ENCODE measurements at regions not wholly inside any gene's neighbourhood (a gene's known extent, or its start where the extent isn't known, plus 50 kb on each side); places are given as distances from the start of the nearest gene placed in this dataset.
"Not testable (repeated sequence)": the region's sequence is repeated elsewhere in the genome, so short reads cannot be mapped to it uniquely, and the experiment has no call there.

- DNase-seq = no peak
Measured at GRCh38 chr4:120636120-120636630, 286.4 kb downstream of the PRDM5 start.

GRCh38 chr4:120633810-120634209 lies 288.7 kb downstream of the PRDM5 start:
- no peak for DNase-seq

GRCh38 chr4:120630427-120630826 lies 292.1 kb downstream of the PRDM5 start:
- no peak for DNase-seq

- no peak for DNase-seq
Measured at GRCh38 chr4:120629546-120630108, 292.9 kb downstream of the PRDM5 start.

- DNase-seq = no peak
Measured at GRCh38 chr4:120622601-120623000, 299.9 kb downstream of the PRDM5 start.

DNA sequence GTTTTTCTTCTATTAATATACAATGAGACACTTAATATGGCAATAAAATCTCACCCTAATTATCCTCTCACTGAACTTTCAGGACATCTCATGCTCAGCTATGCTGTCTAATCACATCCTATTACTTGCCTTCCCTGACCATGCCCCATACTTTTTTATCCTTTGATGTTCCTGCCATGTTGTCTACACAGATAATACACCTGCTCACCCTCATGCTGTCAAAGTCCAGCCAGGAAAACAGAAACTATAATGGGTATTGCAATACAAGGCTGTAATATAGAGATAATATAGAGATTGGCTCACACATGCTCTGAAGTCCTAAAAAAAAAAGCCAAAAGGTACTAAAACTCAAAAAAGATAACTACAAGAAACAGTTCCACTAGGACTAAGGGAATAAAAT lies 305.4 kb downstream of the PRDM5 start:
- DNase-seq = no peak

- peak; percentile 4 for DNase-seq
Measured at GRCh38 chr4:120616041-120616440, 306.5 kb downstream of the PRDM5 start.

DNA sequence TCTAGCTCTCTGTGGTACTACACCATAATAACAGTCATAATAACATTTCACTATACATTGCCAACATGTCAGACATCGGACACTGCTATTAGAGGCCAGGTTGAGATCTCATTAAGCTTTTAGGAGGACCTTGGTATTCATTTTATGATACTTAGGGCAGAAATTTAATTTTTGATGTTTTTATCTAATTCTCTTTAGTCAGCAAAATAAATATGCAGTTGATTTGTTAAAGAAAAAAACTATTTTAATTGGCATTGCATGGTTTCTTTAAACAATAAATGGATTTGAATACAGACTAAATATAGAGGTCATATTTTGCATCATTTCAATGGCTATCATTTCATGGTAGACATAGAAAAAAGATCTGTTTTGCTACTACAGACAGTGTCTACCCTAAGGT lies 308.7 kb downstream of the PRDM5 start:
- DNase-seq = no peak

DNA sequence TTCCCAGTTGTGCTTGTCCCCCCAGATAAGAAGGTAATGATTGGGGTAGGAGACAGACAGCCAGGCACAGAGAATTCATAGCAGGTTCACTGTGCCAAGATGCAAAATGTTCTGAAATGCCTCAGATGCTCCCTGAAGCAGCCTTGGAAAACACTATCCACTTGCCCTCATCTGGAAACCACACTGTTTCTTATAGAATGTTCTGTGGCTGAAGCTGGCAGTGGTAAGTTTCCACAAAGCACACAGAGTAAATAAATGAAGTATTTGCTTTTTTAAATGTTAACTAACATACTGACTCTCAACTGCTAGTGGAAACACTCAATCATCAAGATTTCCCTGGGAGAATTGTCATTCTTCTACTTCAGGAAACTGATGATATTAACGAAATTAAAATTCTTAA lies 311.4 kb downstream of the PRDM5 start:
- no peak for DNase-seq

- DNase-seq = no peak
Measured at GRCh38 chr4:120591038-120591437, 331.5 kb downstream of the PRDM5 start.

- DNase-seq = no peak
Measured at GRCh38 chr4:120589787-120590186, 332.7 kb downstream of the PRDM5 start.

DNA sequence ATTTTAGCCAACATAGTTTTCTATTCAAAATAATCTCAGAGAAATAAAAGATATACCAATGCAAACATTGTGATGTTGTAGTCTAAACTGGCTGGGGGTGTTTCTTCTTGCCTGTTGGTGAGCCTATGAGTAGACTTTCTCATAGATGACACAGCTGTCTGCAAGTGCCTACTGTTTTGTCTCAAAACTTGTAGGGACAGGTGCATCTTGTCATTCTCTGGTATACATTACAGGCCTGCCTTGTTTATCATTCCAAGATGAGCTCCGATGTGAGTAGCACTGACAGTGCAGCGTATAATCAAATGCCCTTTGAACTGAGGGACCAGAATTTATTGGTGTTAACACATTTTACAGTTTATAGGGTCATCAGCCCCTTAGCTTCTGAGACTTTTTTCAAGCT lies 353.8 kb downstream of the PRDM5 start:
- DNase-seq = no peak

- DNase-seq = no peak
Measured at GRCh38 chr4:120561648-120562047, 360.9 kb downstream of the PRDM5 start.

GRCh38 chr4:120557372-120557771 lies 365.2 kb downstream of the PRDM5 start:
- DNase-seq = no peak

DNA sequence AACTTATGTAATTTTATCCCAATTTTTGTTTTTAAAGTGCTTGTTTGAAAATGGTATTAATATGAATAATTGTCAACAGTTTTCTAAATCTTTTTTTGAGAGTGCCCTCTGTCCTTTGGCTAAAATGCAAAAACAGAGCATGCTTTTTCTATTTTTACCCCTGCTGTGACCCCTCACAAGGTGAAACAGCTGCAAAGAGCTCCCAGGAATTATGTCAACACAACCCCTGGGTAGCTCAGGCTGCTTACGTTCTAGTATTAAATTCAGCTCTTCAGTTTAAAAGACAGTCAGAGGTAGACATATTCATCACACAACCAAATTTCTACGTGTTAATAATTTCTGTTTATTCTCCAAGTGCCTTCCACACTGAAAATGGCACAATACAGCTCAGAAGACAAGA lies 367.5 kb downstream of the PRDM5 start:
- no peak for DNase-seq

DNA sequence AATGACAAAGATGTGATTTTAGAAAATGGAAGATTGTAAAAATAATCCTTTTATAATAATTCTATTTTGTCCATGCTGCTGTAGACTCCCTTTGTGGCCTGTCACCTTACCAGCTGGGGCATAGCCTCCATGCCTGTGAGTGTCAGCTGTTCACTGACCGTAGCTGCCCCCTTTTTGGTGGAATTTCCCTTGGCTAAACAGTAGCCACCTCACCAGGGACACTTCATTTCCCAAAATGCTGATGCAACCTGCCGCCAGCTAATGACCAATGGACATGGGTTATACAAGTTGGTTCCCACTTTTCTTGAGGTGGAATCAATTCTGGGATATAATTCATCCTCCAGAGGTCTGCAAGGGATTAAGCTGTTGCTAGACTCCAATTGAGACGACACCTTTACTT lies 368.4 kb downstream of the PRDM5 start:
- no peak for DNase-seq

DNA sequence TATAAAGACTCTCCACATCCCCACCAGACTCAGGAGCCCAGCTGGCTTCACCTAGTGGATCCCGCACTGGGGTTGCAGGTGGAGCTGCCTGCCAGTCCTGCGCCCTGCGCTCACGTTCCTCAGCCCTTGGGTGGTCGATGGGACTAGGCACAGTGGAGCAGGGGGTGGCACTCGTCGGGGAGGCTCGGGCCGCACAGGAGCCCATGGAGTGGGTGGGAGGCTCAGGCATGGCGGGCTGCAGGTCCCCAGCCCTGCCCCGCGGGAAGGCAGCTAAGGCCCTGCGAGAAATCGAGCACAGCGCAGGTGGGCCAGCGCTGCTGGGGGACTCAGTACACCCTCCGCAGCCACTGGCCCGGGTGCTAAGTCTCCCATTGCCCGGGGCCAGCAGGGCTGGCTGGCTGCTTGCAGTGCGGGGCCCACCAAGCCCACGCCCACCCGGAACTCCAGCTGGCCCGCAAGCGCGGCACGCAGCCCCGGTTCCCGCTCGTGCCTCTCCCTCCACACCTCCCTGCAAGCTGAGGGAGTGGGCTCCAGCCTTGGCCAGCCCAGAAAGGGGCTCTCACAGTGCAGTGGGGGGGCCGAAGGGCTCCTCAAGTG lies 371.8 kb downstream of the PRDM5 start:
- DNase-seq = not testable (repeated sequence)

- DNase-seq = no peak
Measured at GRCh38 chr4:120549011-120549570, 373.4 kb downstream of the PRDM5 start.

DNA sequence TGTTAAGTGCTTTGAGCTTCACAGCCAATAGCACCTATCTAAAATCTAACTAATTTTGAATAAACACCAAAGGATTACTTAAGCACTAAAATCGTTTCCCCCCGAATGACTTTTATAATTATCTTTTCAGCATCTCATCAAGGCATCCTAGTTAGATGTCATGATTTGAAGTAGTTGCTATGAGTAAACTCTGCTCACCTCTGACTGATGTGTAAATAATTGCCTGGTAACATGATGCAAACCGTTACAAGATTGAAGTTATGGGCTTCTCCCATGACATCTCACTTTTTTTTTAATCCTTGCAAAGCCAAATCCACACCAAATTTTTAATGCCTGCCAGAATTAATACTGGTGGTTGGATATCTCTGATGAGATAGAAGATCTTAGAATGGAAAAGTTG lies 377.1 kb downstream of the PRDM5 start:
- DNase-seq = no peak

DNA sequence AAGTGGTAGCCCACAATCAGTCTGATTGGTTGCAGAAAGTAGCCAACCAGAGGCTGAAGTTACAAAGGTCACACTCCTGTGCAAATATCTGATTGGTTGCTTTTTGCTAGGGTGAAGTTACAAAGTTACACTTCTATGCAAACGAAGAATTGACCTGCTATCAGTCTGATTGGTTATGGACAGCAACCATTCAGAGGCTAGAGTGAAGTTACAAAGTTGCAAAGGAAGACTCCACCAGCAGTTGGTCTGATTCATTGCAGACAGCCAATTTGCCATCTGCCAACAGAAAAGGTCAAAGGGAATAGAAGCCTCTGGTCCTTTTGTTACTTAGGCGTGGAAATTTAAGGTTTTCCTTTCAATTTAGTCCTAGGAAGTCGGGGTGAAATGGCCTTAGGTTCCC lies 377.7 kb downstream of the PRDM5 start:
- DNase-seq = no peak

GRCh38 chr4:120540625-120541024 lies 381.9 kb downstream of the PRDM5 start:
- DNase-seq = no peak

- DNase-seq = no peak
Measured at GRCh38 chr4:120536884-120537283, 385.6 kb downstream of the PRDM5 start.

GRCh38 chr4:120528428-120528827 lies 394.1 kb downstream of the PRDM5 start:
- no peak for DNase-seq

DNA sequence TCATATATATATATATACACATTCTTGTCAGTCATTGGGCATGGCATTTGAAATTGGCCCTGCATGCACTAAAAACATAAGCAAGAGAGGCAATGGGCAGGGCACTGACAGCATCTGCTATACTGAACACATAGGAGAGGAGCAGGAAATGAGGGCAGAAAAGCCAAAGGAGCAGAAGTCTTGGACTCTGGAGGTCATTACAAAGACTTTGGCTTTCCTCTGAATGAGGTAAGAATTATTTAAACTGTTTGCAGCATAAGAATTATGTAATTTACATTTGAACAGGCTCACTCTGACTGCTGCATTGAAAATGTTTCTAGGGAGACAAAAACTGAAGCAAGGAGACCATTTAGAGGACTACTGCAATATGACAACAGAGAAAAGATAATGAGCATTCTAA lies 396.5 kb downstream of the PRDM5 start:
- DNase-seq = no peak

DNA sequence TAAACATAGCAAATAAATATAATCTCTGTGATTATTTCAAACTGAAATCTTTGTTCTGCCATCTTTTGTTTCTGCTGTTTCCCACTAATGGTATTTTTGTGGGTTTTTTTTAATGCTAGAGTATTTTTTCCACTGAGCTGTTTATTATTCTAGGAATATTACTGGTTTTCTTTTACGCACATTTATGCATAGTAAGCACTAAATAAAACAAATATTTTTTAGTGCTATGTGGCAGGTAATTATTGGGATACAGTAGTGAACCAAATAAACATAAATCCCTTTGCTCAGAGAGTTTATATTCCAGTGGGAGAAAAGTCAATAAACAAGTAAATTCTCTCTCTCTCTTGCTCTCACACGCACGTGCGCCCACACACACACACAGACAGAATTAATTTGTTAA lies 397.4 kb downstream of the PRDM5 start:
- DNase-seq = no peak

All from NCI-H1436 (cell line).